GM18511 (cell line): ENCODE measurements at regions not wholly inside any gene's neighbourhood (a gene's known extent, or its start where the extent isn't known, plus 50 kb on each side); places are given as distances from the start of the nearest gene placed in this dataset.

Experiments
- ATAC-seq: cut with Tn5 transposase; IDR thresholded peaks from one replicate; pipeline ENCODE4 v1.9.1; 2021; ENCODE audit warnings: mild to moderate bottlenecking, moderate library complexity; ENCODE audit not compliant: unreplicated experiment

- ATAC-seq = no peak
Measured at GRCh38 chr15:62566248-62566647, 401.2 kb upstream of the C2CD4B start.

DNA sequence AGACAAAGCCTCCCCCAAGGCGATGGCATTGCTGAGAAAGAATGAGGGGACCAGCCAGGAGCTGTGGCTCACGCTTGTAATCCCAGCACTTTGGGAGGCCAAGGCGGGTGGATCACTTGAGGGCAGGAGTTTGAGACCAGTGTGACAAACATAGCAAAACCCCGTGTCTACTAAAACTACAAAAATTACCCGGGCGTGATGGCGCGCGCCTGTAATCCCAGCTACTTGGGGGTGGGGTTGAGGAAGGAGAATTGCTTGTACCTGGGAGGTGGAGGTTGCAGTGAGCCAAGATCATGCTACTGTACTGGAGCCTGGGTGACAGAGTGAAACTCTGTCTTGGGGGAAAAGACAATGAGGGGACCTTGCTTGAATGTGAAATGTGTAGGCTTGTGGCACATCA lies 402.4 kb upstream of the C2CD4B start:
- ATAC-seq = no peak

- no peak for ATAC-seq
Measured at GRCh38 chr15:62568004-62568403, 402.9 kb upstream of the C2CD4B start.

GRCh38 chr15:62568702-62569101 lies 403.6 kb upstream of the C2CD4B start:
- no peak for ATAC-seq

DNA sequence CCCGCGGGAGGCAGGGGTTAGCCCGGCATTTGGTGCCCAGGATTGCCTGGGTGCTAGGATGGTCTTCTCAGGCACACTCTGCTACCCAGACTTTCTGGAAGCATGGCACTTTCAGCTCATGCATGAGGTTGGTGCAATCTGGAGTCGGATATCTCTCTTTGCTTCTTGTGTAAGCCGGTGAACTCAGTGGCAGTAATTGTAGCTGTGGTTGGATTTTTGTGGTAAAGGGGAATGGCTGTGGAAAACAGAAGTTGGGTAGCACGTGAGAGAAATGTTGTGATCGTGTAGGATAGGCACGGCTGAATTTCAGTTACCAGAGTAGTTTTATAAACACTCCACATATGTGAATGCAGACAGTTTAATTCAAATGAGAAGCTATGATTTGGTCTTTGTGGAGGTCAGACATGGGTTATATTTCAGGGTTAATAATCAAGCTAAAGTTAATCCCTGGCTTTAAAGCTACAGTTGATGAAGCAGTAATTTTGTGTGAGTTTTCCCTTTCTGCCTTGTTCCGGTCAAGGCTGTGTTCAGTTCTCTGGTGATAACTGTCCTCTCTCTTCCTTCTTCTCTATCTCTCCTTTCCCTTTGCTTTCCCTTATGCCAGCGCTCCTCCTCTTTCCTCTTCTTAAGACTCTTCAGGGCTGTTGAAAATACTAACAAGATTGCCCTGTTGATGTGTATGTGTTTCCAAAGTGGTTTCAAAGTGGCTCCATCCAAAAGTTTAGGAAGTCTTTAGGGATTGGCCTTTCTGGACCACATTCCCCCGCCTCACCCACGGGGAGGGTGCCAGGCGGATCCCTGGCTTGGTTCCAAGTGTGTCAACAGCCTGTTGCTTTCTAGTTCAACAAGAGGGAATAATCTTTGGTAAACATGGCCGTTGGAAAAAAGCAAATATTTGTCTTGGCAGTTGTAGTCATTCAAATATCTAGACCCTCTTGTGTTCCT lies 404.6 kb upstream of the C2CD4B start:
- no peak for ATAC-seq

GRCh38 chr15:62570405-62570783 lies 405.3 kb upstream of the C2CD4B start:
- ATAC-seq = no peak

DNA sequence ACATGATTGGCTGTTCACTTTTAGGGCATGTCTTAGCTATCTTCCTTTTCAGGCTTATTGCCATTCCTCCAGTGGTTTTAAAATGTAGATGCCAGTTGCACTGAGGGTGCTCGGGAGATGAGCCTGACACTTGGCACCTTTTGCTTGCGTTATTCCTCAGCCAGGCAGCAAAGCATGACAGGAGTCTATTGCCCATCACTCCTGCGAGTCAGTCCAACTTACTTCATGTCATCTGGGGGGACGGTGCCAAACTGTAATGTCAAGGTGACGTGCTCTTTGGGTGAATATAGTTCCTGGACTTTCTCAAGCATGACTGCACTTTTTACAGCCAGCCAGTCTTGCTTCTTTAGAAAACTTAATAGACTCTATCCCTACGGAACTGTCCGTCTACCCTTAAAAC lies 406.0 kb upstream of the C2CD4B start:
- ATAC-seq = no peak

- ATAC-seq = no peak
Measured at GRCh38 chr15:62572797-62573196, 407.7 kb upstream of the C2CD4B start.

GRCh38 chr15:62573876-62574275 lies 408.8 kb upstream of the C2CD4B start:
- ATAC-seq = no peak

DNA sequence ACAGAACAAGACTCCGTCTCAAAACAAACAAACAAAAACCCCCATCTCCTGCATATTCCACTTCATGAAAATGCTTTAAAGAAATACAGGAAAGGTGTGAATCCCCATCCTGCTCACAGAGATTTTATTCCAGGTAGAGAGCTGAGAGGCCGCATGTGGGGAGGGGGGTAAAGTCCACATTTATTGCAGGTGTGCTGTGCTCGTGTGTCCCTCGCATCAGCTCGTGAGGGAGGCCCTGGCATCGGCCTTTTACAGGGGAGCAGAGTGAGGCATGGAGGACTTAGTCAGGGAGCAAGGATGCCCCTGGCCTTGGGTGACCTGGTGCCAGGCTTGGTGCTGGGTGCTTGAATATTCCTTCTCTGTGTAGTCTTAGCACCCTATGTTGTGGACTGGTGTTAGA lies 413.5 kb upstream of the C2CD4B start:
- no peak for ATAC-seq

GRCh38 chr15:62578960-62579359 lies 413.9 kb upstream of the C2CD4B start:
- ATAC-seq = no peak

DNA sequence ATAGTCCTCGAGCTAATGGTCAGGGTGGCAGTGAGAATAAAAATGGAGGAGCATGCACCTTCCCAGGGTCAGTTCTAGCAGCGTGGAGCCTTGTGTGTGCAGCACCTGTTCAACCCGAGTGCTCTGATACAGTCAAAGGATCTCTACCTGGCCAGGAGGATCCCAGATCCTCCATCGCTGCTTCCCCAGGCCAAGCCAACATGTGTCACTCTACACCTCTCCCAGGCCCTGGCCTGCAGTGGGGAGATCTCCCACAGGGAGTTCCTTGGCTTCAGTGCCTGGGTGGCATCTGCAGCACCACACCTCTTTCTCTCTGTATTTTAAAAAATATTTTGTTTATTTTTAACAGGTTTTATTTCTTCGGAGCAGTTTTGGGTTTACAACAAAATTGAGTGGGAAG lies 414.8 kb upstream of the C2CD4B start:
- no peak for ATAC-seq

- no peak for ATAC-seq
Measured at GRCh38 chr15:62582580-62582979, 417.5 kb upstream of the C2CD4B start.

GRCh38 chr15:62584301-62585235 lies 419.5 kb upstream of the C2CD4B start:
- ATAC-seq = no peak

- no peak for ATAC-seq
Measured at GRCh38 chr15:62588938-62589670, 424.0 kb upstream of the C2CD4B start.

DNA sequence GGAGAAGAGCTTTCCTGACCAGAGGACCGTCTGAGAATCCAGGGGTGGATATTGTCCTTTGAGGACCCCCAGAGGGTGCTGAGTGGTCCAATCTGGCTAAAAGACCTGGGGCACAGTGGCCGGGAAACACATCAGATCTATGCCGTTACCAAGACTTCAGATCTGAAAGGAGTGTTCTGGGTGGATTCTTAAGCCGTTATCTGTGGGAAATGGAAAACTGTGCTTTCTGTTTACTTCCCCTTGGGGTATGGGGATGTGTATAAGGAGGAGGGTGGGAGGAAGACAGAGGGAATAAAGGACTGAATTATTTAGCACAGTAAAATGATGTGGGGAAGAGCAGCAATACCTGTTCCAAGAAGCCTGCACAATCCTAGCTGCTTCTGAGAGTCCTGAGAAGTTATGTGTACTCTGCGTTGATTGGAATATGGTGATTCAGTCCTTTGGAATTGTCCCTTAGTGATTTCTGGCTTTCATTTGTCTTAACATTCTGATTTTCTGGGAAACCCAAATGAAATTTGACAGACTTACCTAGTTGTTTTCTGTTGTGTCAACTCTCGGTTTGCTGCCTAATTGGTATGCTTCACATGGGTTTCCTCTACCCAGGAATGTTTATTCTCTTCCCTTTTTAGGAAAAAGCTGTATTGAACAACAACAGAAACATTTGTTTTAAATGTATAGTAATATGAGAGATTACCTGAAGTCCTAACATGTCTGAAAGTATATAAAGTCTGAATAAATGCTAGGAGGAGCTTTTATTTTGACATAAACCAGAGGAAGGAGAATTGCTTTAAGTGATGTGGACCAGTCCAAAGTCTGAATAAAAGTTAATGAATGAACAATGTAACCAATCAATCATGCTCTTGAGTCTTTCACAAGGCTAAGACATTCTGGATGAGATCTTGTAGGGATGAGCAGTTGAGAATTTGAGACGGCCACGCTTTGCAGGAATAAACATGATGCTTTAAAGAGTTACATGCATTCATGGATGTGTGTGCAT lies 427.1 kb upstream of the C2CD4B start:
- ATAC-seq = no peak

GRCh38 chr15:62592920-62593319 lies 427.8 kb upstream of the C2CD4B start:
- ATAC-seq = no peak

GRCh38 chr15:62593681-62594399 lies 428.8 kb upstream of the C2CD4B start:
- ATAC-seq = no peak

GRCh38 chr15:62598217-62598616 lies 433.1 kb upstream of the C2CD4B start:
- ATAC-seq = no peak
